Activated CD8-positive, alpha-beta memory T cell treated with anti-CD3 and anti-CD28 coated beads for 4 hours (primary cell): ENCODE measurements at regions not wholly inside any gene's neighbourhood (a gene's known extent, or its start where the extent isn't known, plus 50 kb on each side); places are given as distances from the start of the nearest gene placed in this dataset.
"Not testable (repeated sequence)": the region's sequence is repeated elsewhere in the genome, so short reads cannot be mapped to it uniquely, and the experiment has no call there.

Experiments used
- DNase-seq, 2 donors: peaks; one replicate each; pipeline ENCODE4 v3.0.0-alpha.2; 2020; ENCODE audit warnings: low read depth in 2 of 2

GRCh38 chr21:6483645-6484044, 4037.7 kb upstream of the TPTE start:
- DNase-seq: not testable (repeated sequence)

GRCh38 chr21:6486821-6487220, 4034.6 kb upstream of the TPTE start:
- not testable (repeated sequence) for DNase-seq

GRCh38 chr21:6492691-6493090, 4028.7 kb upstream of the TPTE start:
- DNase-seq: not testable (repeated sequence)

GRCh38 chr21:6493957-6494356, 4027.4 kb upstream of the TPTE start:
- DNase-seq: not testable (repeated sequence)

- not testable (repeated sequence) for DNase-seq
Observed at GRCh38 chr21:6496356-6496755, 4025.0 kb upstream of the TPTE start.

GRCh38 chr21:6498716-6499115, 4022.7 kb upstream of the TPTE start:
- peak in 1 of 2 donors; percentile 10 for DNase-seq

GRCh38 chr21:6499128-6499826, 4022.1 kb upstream of the TPTE start:
- DNase-seq: peak in 1 of 2 donors; percentile 46

- not testable (repeated sequence) for DNase-seq
Observed at GRCh38 chr21:6499866-6500265, 4021.5 kb upstream of the TPTE start.

GRCh38 chr21:6500681-6501080, 4020.7 kb upstream of the TPTE start:
- DNase-seq: not testable (repeated sequence)

GRCh38 chr21:6506167-6506894, 4015.1 kb upstream of the TPTE start:
- DNase-seq: not testable (repeated sequence)

- DNase-seq: not testable (repeated sequence)
Observed at GRCh38 chr21:6507632-6508031, 4013.8 kb upstream of the TPTE start.

- DNase-seq: not testable (repeated sequence)
Observed at GRCh38 chr21:6521777-6522176, 3999.6 kb upstream of the TPTE start.

GRCh38 chr21:6526213-6526612, 3995.2 kb upstream of the TPTE start:
- DNase-seq: not testable (repeated sequence)

GRCh38 chr21:6530655-6531054, 3990.7 kb upstream of the TPTE start:
- not testable (repeated sequence) for DNase-seq

- DNase-seq: not testable (repeated sequence)
Observed at GRCh38 chr21:6533261-6533660, 3988.1 kb upstream of the TPTE start.

- not testable (repeated sequence) for DNase-seq
Observed at GRCh38 chr21:6538320-6538719, 3983.1 kb upstream of the TPTE start.

- not testable (repeated sequence) for DNase-seq
Observed at GRCh38 chr21:6539688-6540087, 3981.7 kb upstream of the TPTE start.

- not testable (repeated sequence) for DNase-seq
Observed at GRCh38 chr21:6541036-6541435, 3980.3 kb upstream of the TPTE start.

GRCh38 chr21:6545288-6545687, 3976.1 kb upstream of the TPTE start:
- DNase-seq: not testable (repeated sequence)

GRCh38 chr21:6551045-6551444, 3970.3 kb upstream of the TPTE start:
- not testable (repeated sequence) for DNase-seq

- not testable (repeated sequence) for DNase-seq
Observed at GRCh38 chr21:6553505-6554376, 3967.6 kb upstream of the TPTE start.

GRCh38 chr21:6554377-6554864, 3967.0 kb upstream of the TPTE start:
- DNase-seq: not testable (repeated sequence)
